Hepatocyte (in vitro differentiated cells): ENCODE measurements at regions not wholly inside any gene's neighbourhood (a gene's known extent, or its start where the extent isn't known, plus 50 kb on each side); places are given as distances from the start of the nearest gene placed in this dataset.

Experiments
- EZH2 ChIP-seq: fragments of 200-600 bp; sonication (generic); IDR thresholded peaks from 2 replicates; pipeline ENCODE4 v1.6.1; 2016; ENCODE audit warnings: antibody characterized with exemption, mild to moderate bottlenecking, borderline replicate concordance
- TF ChIP-seq, protein P1 (sequence below): fragments of 200-600 bp; sonication (generic); IDR thresholded peaks from 2 replicates; pipeline ENCODE4 v1.5.1; 2016; ENCODE audit warnings: antibody characterized with exemption, mild to moderate bottlenecking; ENCODE audit not compliant: poor library complexity

DNA sequence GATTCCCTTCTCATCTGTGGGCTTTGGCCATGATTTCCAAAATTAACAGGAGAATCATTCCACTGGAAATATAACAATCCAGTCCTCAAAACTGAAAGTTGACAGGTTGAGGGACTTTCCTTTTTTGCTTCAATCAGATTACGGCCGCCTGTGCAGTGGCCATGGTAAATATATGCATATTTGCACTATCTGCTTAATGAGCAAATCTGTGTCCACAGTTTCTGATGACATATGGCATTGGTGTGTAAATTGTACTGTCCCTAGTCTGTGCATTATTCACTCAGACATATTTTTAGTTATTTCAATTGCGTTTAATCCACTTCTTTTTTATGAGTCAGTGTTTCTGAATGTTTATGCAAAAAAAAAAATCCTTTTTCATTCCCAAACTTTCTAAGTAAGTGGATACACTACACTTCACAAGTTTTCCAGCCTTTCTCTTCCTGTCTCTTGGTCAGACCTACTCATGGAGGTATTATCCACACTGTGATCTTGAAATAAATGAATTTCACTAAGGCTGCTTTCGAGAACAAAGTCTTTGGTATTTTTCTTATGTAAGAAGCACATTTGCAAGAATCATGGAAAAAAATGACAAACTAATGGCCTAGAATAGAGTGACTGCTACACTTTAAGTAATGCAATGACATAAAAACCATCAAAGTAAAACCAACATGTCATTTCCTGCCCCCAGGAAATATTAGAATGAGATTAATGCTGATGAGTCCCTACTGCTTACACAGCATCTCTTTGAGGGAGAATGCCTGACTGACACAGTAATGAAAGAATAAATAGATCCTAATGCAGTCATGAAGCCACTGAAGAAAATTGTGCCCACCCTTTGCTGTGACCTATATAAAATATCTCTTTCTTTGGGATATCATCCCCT lies 76.4 kb upstream of the MTNR1B start:
- TF ChIP-seq, protein P1, sequence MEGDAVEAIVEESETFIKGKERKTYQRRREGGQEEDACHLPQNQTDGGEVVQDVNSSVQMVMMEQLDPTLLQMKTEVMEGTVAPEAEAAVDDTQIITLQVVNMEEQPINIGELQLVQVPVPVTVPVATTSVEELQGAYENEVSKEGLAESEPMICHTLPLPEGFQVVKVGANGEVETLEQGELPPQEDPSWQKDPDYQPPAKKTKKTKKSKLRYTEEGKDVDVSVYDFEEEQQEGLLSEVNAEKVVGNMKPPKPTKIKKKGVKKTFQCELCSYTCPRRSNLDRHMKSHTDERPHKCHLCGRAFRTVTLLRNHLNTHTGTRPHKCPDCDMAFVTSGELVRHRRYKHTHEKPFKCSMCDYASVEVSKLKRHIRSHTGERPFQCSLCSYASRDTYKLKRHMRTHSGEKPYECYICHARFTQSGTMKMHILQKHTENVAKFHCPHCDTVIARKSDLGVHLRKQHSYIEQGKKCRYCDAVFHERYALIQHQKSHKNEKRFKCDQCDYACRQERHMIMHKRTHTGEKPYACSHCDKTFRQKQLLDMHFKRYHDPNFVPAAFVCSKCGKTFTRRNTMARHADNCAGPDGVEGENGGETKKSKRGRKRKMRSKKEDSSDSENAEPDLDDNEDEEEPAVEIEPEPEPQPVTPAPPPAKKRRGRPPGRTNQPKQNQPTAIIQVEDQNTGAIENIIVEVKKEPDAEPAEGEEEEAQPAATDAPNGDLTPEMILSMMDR = no peak
- no peak for TF ChIP-seq EZH2
